ENCODE measurements at regions not wholly inside any gene's neighbourhood (a gene's known extent, or its start where the extent isn't known, plus 50 kb on each side); places are given as distances from the start of the nearest gene placed in this dataset.

GRCh38 chr6:91149246-91149955 is 562.5 kb upstream of the MAP3K7 start:
- no peak for DNase-seq

- no peak for DNase-seq
Measured at GRCh38 chr6:91144126-91144525, 557.3 kb upstream of the MAP3K7 start.

- no peak for DNase-seq
Measured at GRCh38 chr6:91142154-91142553, 555.3 kb upstream of the MAP3K7 start.

DNA sequence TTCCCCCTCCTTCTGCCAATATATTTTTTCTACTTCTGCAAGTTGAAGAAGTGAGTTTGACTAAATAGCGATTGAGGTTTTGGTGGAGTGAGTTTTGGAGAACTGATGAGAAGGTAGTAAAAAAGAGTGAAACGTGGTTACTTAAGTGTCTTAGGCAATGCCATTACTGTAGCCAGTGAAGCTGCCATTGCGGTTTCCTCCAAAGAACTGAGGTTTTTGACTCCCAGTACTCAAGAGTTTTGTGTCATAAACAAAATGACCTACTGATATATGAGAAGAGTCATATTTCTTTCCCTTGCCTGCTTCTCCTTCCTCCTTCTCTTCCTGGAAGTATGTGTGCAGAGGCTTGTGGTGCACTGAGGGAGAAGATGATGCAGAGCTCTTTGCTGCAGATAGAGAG is 554.5 kb upstream of the MAP3K7 start:
- no peak for DNase-seq

GRCh38 chr6:91140449-91140848 is 553.6 kb upstream of the MAP3K7 start:
- no peak for DNase-seq

DNA sequence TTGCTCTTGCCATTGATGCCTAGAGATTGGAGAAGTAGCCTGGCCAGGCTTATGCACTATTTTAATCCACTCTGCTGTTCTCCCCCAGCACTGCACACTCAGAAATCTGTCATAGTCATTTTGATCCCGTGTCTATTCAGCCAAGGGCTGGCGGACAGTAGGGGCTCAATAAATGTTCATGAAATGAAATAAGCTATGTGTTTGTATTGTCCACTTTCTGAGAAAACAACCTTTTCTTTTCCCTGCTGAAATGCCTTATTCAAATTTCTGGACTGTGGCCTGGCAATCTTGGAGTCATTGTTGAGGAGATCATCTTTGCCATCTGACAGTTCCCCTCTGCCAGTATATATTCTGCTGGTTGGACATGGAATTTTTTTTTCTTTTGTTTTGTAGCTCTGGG is 550.4 kb upstream of the MAP3K7 start:
- DNase-seq, result no peak

- DNase-seq, result no peak
Measured at GRCh38 chr6:91135406-91136103, 548.7 kb upstream of the MAP3K7 start.

GRCh38 chr6:91132461-91132860 is 545.6 kb upstream of the MAP3K7 start:
- peak; percentile 5 for DNase-seq

GRCh38 chr6:91130126-91130525 is 543.3 kb upstream of the MAP3K7 start:
- DNase-seq, result no peak

- no peak for DNase-seq
Measured at GRCh38 chr6:91127752-91128151, 540.9 kb upstream of the MAP3K7 start.

DNA sequence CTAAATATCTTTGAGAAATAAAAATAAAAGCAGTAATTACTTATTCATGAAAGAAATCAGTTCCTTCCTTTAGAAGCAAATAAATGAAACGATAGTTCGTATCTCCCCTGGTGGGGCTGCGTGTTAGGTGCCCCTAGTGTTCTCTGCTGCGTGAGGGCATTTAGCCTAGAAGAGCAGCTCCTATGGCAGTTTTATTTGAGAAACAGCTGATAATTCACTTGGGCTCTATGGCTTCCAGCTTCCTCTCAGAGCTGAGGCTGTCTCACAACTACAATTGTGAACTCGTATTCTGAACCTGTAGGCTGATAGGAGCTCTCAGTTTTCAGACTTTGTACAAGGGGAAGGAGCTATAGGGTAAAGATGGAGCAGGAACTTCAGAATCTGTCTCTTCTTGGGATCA is 540.0 kb upstream of the MAP3K7 start:
- no peak for DNase-seq

- no peak for DNase-seq
Measured at GRCh38 chr6:91117550-91117949, 530.7 kb upstream of the MAP3K7 start.

- DNase-seq, result no peak
Measured at GRCh38 chr6:91114123-91114708, 527.3 kb upstream of the MAP3K7 start.

GRCh38 chr6:91106083-91106482 is 519.2 kb upstream of the MAP3K7 start:
- no peak for DNase-seq

GRCh38 chr6:91105532-91105931 is 518.7 kb upstream of the MAP3K7 start:
- DNase-seq, result no peak

GRCh38 chr6:91099479-91099878 is 512.6 kb upstream of the MAP3K7 start:
- DNase-seq, result no peak

DNA sequence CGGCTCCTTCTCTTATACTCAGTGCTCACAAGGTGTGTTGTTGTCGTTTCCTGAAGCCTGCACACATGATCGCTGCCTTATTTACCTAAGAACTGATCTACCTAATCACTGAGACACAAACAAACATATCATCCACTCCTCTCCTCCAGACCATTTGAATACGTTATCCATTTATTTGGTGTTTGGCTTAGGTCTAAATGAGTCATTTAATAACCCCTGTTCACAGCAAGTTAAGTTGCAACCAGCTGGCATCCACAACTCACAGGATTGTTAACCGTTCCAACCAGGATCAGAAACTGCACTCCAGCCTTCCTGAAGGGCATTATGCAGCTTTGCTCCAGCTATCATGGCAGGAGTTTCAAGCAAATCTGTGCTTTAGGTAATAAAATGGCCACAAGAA is 511.1 kb upstream of the MAP3K7 start:
- DNase-seq, result peak; percentile 68

- no peak for DNase-seq
Measured at GRCh38 chr6:91097364-91097763, 510.5 kb upstream of the MAP3K7 start.

DNA sequence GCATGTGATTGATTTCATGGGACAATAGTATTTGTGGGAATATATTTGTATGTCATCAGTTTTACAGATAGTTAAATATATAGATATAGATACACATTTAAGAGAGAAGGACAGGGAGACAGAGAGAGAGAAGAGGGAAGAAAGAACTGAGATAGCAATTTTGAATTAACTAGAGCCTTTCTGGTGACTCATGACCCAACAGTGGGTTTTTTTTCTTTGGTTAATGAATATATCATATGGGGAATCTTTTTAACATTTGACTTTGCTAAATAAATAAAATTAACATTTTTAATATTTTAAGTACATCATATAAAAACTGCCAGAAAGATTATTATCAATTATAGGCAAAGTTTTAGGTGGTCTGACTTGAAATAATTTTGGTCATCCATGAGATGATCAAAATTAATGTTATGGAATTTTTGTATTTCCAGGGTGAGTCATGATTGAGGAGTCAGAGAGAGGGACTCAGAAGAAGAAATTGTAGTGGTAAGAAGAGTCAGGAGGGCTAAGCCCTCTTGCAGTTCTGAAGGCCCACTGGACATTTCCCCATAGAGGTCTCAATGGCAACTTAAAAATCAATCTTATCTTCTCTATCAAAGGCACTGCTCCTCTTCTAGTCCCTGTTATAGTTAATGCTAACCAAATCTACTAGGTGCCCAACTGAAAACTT is 508.1 kb upstream of the MAP3K7 start:
- DNase-seq, result no peak

GRCh38 chr6:91094341-91094740 is 507.5 kb upstream of the MAP3K7 start:
- DNase-seq, result no peak

DNA sequence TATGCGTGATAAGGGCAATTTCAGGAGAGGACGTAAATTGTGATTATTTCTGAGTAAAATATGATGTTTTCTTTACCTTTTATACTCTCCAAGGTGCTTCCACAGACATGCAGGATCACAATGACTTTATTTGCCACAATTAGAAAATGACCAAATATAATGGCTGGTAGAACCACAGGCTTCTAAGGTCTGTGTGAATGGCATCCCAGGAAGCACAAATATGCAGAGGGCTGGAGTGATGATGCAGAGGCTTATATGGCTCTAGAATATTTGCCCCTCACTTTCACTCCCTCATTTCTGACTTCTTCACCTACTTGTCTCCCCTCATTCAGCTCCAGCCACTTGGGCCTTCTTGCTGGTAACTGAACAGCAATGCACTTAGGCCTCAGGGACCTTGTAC is 502.1 kb upstream of the MAP3K7 start:
- no peak for DNase-seq

- DNase-seq, result peak; percentile 69
Measured at GRCh38 chr6:91088515-91088914, 501.6 kb upstream of the MAP3K7 start.

DNA sequence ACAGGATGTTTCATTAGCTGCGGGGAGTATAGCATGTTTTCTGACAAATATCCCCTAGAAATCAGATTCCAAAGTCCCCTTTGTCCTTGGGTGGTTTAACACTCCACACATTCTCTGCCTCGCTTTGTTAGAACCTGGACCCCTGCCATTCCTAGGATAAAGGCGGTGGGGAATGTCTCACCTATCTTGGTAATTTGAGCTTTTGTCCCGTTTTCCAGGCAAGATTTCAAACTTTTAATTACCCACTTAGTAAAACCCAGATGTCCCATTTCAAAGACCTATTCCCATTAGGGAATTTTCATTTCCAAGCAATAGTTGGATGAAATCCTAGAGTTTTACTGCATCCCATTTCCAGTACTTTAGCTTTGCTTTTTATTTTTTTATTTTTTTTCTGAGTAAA is 501.0 kb upstream of the MAP3K7 start:
- no peak for DNase-seq

- no peak for DNase-seq
Measured at GRCh38 chr6:91083211-91083610, 496.3 kb upstream of the MAP3K7 start.
